HG02938 (cell line): ENCODE measurements at regions not wholly inside any gene's neighbourhood (a gene's known extent, or its start where the extent isn't known, plus 50 kb on each side); places are given as distances from the start of the nearest gene placed in this dataset.

Experiments
- ATAC-seq: cut with Tn5 transposase; IDR thresholded peaks from one replicate; pipeline ENCODE4 v1.9.1; 2021; ENCODE audit warnings: mild to moderate bottlenecking, moderate library complexity; ENCODE audit not compliant: unreplicated experiment

GRCh38 chr6:84466511-84466910, 239.1 kb upstream of the CEP162 start:
- ATAC-seq = no peak

DNA sequence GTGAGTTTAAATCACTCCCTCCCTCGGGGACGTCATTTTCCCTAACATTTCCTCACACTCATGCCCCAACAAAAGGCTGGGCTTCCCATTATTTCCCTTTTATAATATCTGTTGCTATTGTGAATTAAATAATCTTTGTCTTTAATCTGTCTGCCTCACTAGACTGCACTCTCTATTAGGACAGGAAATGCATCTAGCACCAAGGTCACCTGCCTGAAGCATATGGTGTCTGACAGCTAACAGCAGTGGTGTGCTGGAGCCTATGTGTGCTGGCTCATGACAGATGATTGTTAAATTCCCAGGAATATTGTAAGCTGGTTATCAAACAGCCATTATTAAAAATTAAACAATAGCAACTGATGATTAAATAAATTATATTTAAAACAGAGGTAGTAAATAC, 237.0 kb upstream of the CEP162 start:
- ATAC-seq = no peak

- ATAC-seq = no peak
These were observed 235.3 kb upstream of the CEP162 start for GRCh38 chr6:84462698-84463097.

DNA sequence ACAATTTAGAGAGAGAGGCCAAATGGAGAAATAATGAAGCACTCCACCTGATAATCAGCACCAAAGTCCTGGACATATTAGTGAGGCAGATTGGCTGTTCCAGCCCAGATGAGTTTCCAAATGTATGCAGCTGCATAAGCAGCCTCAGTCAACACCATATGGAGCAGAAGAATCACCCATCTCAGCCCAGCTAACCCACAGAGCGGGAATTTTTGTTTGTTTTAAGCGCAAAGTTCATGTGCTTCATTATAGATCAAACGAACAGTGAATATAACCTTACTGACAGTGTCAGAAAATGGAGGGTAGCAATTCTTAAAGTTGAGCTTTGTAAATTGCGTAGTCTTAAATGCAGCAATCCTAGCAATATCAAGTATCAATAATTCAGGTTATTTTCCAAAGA, 234.0 kb upstream of the CEP162 start:
- ATAC-seq = no peak

GRCh38 chr6:84460491-84460890, 233.0 kb upstream of the CEP162 start:
- ATAC-seq = no peak

- no peak for ATAC-seq
These were observed 232.0 kb upstream of the CEP162 start for GRCh38 chr6:84459401-84459800.

DNA sequence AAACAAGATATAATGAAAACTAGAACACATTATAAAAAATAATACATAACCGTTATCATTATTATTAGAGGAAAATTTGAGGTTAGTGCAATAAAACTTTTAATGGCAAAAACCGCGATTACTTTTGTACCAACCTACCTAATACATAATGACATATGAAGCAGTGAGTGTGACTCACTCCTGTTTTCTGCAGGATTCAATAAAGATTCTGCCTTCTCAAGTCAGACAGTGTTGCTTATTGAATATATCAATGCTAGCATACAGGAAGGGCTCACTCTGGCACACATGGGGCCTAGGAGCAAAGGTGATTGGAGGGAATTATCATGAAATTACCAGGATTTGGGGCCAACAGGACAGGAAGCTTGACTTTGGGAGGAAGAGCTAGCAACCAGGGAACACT, 230.8 kb upstream of the CEP162 start:
- no peak for ATAC-seq

DNA sequence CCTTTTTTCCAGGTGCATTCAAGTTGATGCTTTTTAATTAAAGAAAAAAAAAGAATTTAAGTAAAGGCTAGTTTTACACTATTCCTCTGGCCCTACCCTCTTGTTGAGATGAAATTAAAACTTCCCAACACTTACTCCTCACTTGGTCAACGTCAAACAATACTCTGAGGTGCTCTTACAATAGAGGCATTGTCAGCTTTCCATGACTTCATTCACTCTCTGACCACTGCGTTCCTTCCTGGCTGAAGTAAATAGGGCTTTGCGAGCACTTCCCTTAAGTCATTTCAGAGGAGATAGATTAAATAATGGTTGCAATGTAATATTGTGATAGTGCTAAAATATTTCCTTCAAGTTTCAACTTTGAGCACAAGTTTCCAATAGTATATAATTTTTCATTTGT, 229.8 kb upstream of the CEP162 start:
- ATAC-seq = no peak

DNA sequence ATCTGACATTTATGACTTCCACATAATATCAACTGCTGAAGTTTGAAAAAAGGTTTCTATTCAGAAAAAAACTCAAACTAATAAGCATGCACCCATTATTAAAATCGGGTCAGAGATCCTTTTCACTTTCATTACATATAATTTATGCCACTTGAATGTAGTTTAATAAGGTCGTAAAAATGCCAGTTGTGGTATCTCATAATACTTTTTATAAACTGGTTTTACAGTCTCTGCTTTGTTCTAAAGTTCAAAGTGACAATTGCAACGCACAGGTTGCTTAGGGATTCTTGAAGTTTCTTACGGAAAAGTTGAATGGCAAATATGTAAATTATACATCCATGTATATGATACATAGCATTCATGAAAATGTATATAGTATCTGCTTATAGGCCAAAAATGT, 229.4 kb upstream of the CEP162 start:
- no peak for ATAC-seq

- ATAC-seq = no peak
These were observed 228.1 kb upstream of the CEP162 start for GRCh38 chr6:84455511-84456029.

- ATAC-seq = no peak
These were observed 226.1 kb upstream of the CEP162 start for GRCh38 chr6:84453499-84453898.

DNA sequence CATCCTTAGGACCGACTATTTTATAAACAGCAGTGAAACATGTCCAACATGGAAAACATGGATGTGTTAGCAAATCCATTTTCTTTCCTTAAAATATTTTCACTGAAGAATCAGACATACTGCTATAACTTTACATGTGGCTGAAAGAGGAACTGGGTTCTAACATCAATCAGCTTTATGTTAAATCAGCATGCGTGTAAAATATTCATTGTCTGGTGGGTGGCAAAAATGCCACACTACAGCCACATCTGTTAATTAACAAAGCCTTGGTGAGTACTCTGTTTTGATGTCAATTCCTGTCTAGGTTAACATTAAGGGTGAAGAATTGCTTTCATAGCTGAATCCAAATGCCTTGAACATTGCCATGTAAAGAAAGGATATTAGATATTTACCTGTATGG, 222.6 kb upstream of the CEP162 start:
- no peak for ATAC-seq

DNA sequence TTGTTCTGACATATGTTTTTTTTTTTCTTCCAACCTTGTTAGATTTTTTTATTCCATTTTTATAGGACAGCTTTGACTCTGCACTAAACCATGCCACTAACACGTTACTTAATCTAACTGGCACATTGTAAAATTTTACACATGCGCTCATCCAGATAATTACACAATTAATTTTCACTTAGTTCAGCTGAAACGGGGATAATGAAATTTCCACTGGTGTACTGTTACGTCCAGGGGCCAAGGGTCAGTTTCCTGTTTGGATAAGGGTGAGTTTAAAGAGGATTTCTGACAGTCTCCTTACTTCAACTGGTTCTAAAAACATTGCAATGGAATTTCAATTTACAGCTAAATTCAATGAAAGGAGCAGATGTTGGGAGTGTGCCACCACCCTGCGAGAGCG, 221.8 kb upstream of the CEP162 start:
- no peak for ATAC-seq

DNA sequence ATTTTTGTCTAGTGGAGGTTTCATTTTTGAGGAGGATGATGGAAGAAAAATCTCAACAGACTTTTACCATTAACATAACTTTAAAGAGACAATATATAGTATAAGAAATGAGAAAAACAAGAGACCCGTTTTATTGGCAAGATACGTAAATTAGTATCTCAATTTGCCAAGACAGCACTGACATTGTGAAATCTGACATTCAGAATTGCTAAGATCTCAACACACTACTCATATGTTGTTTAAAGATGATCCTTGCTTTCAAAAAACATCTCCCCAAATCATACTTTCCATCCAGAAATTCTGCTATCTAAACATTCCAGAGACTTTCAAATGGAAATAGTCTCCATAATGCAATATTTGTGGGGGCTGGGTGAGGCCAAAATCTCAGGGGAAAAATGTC, 220.9 kb upstream of the CEP162 start:
- ATAC-seq = no peak

- ATAC-seq = no peak
These were observed 220.2 kb upstream of the CEP162 start for GRCh38 chr6:84447651-84448050.

DNA sequence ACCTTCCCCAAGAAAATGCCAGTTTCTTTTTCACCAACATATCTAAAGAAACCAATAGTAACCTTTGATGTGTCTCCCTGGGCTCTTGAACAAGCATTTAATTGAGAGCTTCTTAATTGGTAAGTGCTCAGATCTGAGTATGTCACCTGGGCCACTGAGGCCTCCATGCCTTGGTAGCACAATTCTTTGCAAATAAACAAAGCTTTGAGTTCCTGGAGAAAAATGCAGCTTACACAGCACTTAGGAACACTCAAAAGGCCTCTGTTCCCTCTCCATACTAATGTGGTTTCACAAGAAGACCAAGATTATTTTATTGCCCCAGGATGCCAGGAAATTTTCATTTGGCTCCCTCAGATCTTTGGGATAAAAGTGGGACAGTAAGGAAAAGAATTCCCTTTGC, 217.6 kb upstream of the CEP162 start:
- no peak for ATAC-seq

- no peak for ATAC-seq
These were observed 214.8 kb upstream of the CEP162 start for GRCh38 chr6:84442208-84442607.

GRCh38 chr6:84441456-84441855, 214.0 kb upstream of the CEP162 start:
- ATAC-seq = no peak

GRCh38 chr6:84434550-84434949, 207.1 kb upstream of the CEP162 start:
- no peak for ATAC-seq

- ATAC-seq = no peak
These were observed 205.2 kb upstream of the CEP162 start for GRCh38 chr6:84432619-84433018.

GRCh38 chr6:84428300-84428907, 201.0 kb upstream of the CEP162 start:
- ATAC-seq = peak; percentile 71

GRCh38 chr6:84425971-84426705, 198.7 kb upstream of the CEP162 start:
- ATAC-seq = no peak

DNA sequence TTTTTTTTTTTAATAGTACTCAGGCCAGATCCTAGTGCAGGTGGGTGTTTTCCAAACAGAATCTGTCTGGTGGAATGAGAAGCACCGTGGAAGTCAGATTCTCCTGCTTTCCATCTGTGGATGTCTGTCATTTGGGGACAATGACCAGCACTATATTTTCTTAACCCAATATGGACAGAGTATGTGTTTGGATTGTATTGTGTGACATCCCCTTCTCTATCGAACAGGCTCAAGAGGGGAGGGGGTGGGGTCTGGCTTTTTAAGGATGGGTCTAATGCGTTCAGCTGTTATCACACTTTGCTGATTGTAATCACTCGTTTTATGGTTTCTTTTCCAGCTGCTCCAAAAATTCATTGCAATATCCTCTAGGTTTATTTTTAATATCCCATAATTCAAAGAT, 197.5 kb upstream of the CEP162 start:
- ATAC-seq = no peak
